Duodenal mucosa (tissue), 2 donors: ENCODE measurements at regions not wholly inside any gene's neighbourhood (a gene's known extent, or its start where the extent isn't known, plus 50 kb on each side); places are given as distances from the start of the nearest gene placed in this dataset.

ENCODE experiments used
- H3K27ac ChIP-seq: one replicate; pipeline ENCODE4 v1.7.0; 2013; ENCODE audit warnings: low read depth, low read length
- H3K27me3 ChIP-seq, 2 donors: one replicate each; pipeline ENCODE4 v1.7.0; 2013; ENCODE audit warnings: low read length in 2 of 2, control low read depth in 1 of 2; ENCODE audit not compliant: insufficient read depth in 2 of 2, control insufficient read depth in 1 of 2
- H3K36me3 ChIP-seq, 2 donors: one replicate each; pipeline ENCODE4 v1.7.0; 2013; ENCODE audit warnings: low read length in 2 of 2, control low read depth in 1 of 2; ENCODE audit not compliant: insufficient read depth in 2 of 2, control insufficient read depth in 1 of 2
- H3K4me1 ChIP-seq, 2 donors: one replicate each; pipeline ENCODE4 v1.7.0; 2013; ENCODE audit warnings: low read length in 2 of 2, control low read depth in 1 of 2; ENCODE audit not compliant: insufficient read depth in 2 of 2, control insufficient read depth in 1 of 2
- H3K4me3 ChIP-seq, 2 donors: one replicate each; pipeline ENCODE4 v1.7.0; 2013; ENCODE audit warnings: low read length in 2 of 2, low read depth in 1 of 2
- H3K9ac ChIP-seq, 2 donors: one replicate each; pipeline ENCODE4 v1.7.0; 2013; ENCODE audit warnings: low read length in 2 of 2, low read depth in 1 of 2
- H3K9me3 ChIP-seq, 2 donors: one replicate each; pipeline ENCODE4 v1.7.0; 2013; ENCODE audit warnings: low read length in 2 of 2, control low read depth in 1 of 2; ENCODE audit not compliant: control insufficient read depth in 1 of 2

GRCh38 chr3:18868911-18869689 lies 279.2 kb upstream of the KCNH8 start:
- no peak overlapping the region for H3K4me3 ChIP-seq
- H3K36me3 ChIP-seq: no peaks in the 10 kb centered on the region
- no peak overlapping the region for H3K9ac ChIP-seq
- no peaks in the 10 kb centered on the region for H3K9me3 ChIP-seq
- H3K27me3 ChIP-seq: no peaks in the 10 kb centered on the region
- no peak overlapping the region for H3K27ac ChIP-seq
- no peaks in the 10 kb centered on the region for H3K4me1 ChIP-seq

- Histone ChIP-seq H3K9me3 (no peaks in the 10 kb centered on the region), H3K4me3 (no peak overlapping the region), H3K4me1 (no peaks in the 10 kb centered on the region), H3K27me3 (no peaks in the 10 kb centered on the region), H3K9ac (no peak overlapping the region), H3K36me3 (no peaks in the 10 kb centered on the region), H3K27ac (no peak overlapping the region)
Measured at GRCh38 chr3:18866899-18867298, 281.4 kb upstream of the KCNH8 start.

- Histone ChIP-seq H3K4me1 (no peaks in the 10 kb centered on the region), H3K36me3 (no peaks in the 10 kb centered on the region), H3K27me3 (no peaks in the 10 kb centered on the region), H3K27ac (no peak overlapping the region), H3K4me3 (no peak overlapping the region), H3K9me3 (no peaks in the 10 kb centered on the region), H3K9ac (no peak overlapping the region)
Measured at GRCh38 chr3:18864933-18865731, 283.2 kb upstream of the KCNH8 start.

GRCh38 chr3:18862077-18862476 lies 286.2 kb upstream of the KCNH8 start:
- Histone ChIP-seq H3K27me3 (no peaks in the 10 kb centered on the region), H3K4me1 (no peaks in the 10 kb centered on the region), H3K9me3 (no peaks in the 10 kb centered on the region), H3K36me3 (no peaks in the 10 kb centered on the region), H3K27ac (no peak overlapping the region), H3K4me3 (no peak overlapping the region), H3K9ac (no peak overlapping the region)

GRCh38 chr3:18861137-18861536 lies 287.2 kb upstream of the KCNH8 start:
- Histone ChIP-seq H3K4me1 (no peaks in the 10 kb centered on the region), H3K27ac (no peak overlapping the region), H3K9me3 (no peaks in the 10 kb centered on the region), H3K27me3 (no peaks in the 10 kb centered on the region), H3K36me3 (no peaks in the 10 kb centered on the region), H3K4me3 (no peak overlapping the region), H3K9ac (no peak overlapping the region)

GRCh38 chr3:18853269-18853668 lies 295.0 kb upstream of the KCNH8 start:
- no peaks in the 10 kb centered on the region for H3K36me3 ChIP-seq
- H3K9me3 ChIP-seq: no peaks in the 10 kb centered on the region
- no peak overlapping the region for H3K27ac ChIP-seq
- H3K27me3 ChIP-seq: no peaks in the 10 kb centered on the region
- no peak overlapping the region for H3K4me3 ChIP-seq
- no peak overlapping the region for H3K9ac ChIP-seq
- no peaks in the 10 kb centered on the region for H3K4me1 ChIP-seq

- no peak overlapping the region for H3K4me3 ChIP-seq
- H3K27me3 ChIP-seq: no peaks in the 10 kb centered on the region
- H3K9me3 ChIP-seq: no peaks in the 10 kb centered on the region
- H3K4me1 ChIP-seq: no peaks in the 10 kb centered on the region
- H3K27ac ChIP-seq: no peak overlapping the region
- no peaks in the 10 kb centered on the region for H3K36me3 ChIP-seq
- H3K9ac ChIP-seq: no peak overlapping the region
Measured at GRCh38 chr3:18847583-18848197, 300.6 kb upstream of the KCNH8 start.

- H3K27me3 ChIP-seq: no peaks in the 10 kb centered on the region
- no peaks in the 10 kb centered on the region for H3K9me3 ChIP-seq
- no peaks in the 10 kb centered on the region for H3K36me3 ChIP-seq
- no peak overlapping the region for H3K27ac ChIP-seq
- no peak overlapping the region for H3K9ac ChIP-seq
- no peak overlapping the region for H3K4me3 ChIP-seq
- H3K4me1 ChIP-seq: no peaks in the 10 kb centered on the region
Measured at GRCh38 chr3:18843983-18844382, 304.3 kb upstream of the KCNH8 start.

GRCh38 chr3:18843188-18843587 lies 305.1 kb upstream of the KCNH8 start:
- no peak overlapping the region for H3K9ac ChIP-seq
- H3K27me3 ChIP-seq: no peaks in the 10 kb centered on the region
- H3K4me1 ChIP-seq: no peaks in the 10 kb centered on the region
- no peak overlapping the region for H3K4me3 ChIP-seq
- H3K9me3 ChIP-seq: no peaks in the 10 kb centered on the region
- H3K36me3 ChIP-seq: no peaks in the 10 kb centered on the region
- no peak overlapping the region for H3K27ac ChIP-seq
